ENCODE measurements at regions not wholly inside any gene's neighbourhood (a gene's known extent, or its start where the extent isn't known, plus 50 kb on each side); places are given as distances from the start of the nearest gene placed in this dataset.

DNA sequence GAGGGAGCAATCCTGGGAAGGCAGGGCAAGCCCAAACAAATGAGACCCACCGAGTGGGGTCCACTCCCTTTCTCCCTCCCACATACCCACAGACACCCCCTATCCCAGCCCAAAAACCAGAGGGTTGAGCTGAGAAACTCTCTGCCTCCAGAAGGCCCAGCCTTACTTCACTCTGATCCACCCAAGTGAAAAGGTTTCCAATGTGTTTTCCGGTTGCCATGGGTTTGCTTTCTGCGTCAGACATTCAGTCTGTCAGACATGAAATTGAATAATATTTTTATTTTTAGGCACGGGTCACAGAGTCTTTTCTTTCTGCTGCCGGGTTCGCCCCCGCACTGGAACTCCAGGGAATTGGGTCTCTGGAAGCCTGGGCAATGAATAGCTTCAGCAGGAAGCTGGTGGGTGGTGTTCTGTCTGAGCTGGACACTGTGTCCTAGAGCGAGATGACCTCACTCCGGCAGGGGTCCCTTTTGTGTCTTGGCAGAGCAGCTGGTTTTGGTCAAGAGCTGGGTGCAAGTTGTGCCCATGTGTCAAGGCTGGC lies 69.8 kb upstream of the CLMN start:
- Histone ChIP-seq H3K79me2 (ENCODE audit: control insufficient read depth, low read length) (no peaks in the 10 kb centered on the region), H3K4me2 (ENCODE audit: low read length) (no peak overlapping the region), H3F3A (ENCODE audit: control insufficient read depth, insufficient read depth) (no peaks in the 10 kb centered on the region), H3K9me2 (replicated peaks; ENCODE audit: control insufficient read depth, low read length) (no peaks in the 10 kb centered on the region), H3K27me3 (ENCODE audit: control insufficient read depth, low read length) (no peaks in the 10 kb centered on the region; the same call in 1 of the 2 replicates), H3K9me3 (ENCODE audit: control insufficient read depth, insufficient read depth, low read length) (no peaks in the 10 kb centered on the region), H3K27ac (ENCODE audit: low read depth, low read length) (no peak overlapping the region), H3K36me3 (ENCODE audit: control insufficient read depth, low read length) (no peaks in the 10 kb centered on the region), H3K4me1 (ENCODE audit: control insufficient read depth, low read length) (no peaks in the 10 kb centered on the region), H3K4me3 (ENCODE audit: low read length) (no peak overlapping the region), H4K20me1 (ENCODE audit: control insufficient read depth, insufficient read depth, low read depth, low read length) (no peaks in the 10 kb centered on the region)
- TF ChIP-seq EZH2phosphoT487 (IDR thresholded peaks at IDR 0.05; ENCODE audit: borderline replicate concordance, low read length) = no peak
- TF ChIP-seq, protein P1, sequence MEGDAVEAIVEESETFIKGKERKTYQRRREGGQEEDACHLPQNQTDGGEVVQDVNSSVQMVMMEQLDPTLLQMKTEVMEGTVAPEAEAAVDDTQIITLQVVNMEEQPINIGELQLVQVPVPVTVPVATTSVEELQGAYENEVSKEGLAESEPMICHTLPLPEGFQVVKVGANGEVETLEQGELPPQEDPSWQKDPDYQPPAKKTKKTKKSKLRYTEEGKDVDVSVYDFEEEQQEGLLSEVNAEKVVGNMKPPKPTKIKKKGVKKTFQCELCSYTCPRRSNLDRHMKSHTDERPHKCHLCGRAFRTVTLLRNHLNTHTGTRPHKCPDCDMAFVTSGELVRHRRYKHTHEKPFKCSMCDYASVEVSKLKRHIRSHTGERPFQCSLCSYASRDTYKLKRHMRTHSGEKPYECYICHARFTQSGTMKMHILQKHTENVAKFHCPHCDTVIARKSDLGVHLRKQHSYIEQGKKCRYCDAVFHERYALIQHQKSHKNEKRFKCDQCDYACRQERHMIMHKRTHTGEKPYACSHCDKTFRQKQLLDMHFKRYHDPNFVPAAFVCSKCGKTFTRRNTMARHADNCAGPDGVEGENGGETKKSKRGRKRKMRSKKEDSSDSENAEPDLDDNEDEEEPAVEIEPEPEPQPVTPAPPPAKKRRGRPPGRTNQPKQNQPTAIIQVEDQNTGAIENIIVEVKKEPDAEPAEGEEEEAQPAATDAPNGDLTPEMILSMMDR (IDR thresholded peaks at IDR 0.05; ENCODE audit: low read depth, low read length, poor library complexity, severe bottlenecking) = no peak

DNA sequence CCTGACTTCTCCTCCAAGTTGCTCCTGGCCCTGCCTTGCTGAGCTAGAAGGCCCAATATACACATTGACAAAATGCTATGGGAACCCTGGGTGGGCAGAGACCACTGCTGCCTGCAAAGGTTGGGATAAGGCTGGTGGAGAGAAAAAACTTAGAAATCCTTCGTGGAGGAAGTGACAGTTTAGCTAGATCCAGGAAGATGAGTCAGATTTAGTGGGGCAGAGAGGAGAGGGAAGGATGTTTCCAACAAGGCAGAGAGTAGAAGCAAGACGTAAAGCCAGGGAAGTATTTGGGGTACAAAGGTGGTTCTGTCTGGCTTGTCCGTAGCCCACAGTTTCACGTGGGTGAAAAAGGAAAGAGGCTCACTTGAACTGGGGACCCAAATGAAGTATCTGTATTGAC lies 69.0 kb upstream of the CLMN start:
- no peaks in the 10 kb centered on the region; the same call in 1 of the 2 replicates for H3K27me3 ChIP-seq (ENCODE audit: control insufficient read depth, low read length)
- H3K4me1 ChIP-seq (ENCODE audit: control insufficient read depth, low read length) = no peaks in the 10 kb centered on the region
- no peaks in the 10 kb centered on the region for H3K79me2 ChIP-seq (ENCODE audit: control insufficient read depth, low read length)
- no peak overlapping the region for H3K4me2 ChIP-seq (ENCODE audit: low read length)
- H3K4me3 ChIP-seq (ENCODE audit: low read length) = no peak overlapping the region
- H3K9me2 ChIP-seq (replicated peaks; ENCODE audit: control insufficient read depth, low read length) = no peaks in the 10 kb centered on the region
- H3F3A ChIP-seq (ENCODE audit: control insufficient read depth, insufficient read depth) = no peaks in the 10 kb centered on the region
- H3K27ac ChIP-seq (ENCODE audit: low read depth, low read length) = no peak overlapping the region
- no peak for TF ChIP-seq EZH2phosphoT487 (IDR thresholded peaks at IDR 0.05; ENCODE audit: borderline replicate concordance, low read length)
- TF ChIP-seq, protein P1 (IDR thresholded peaks at IDR 0.05; ENCODE audit: low read depth, low read length, poor library complexity, severe bottlenecking) = no peak
- no peaks in the 10 kb centered on the region for H3K36me3 ChIP-seq (ENCODE audit: control insufficient read depth, low read length)
- no peaks in the 10 kb centered on the region for H3K9me3 ChIP-seq (ENCODE audit: control insufficient read depth, insufficient read depth, low read length)
- no peaks in the 10 kb centered on the region for H4K20me1 ChIP-seq (ENCODE audit: control insufficient read depth, insufficient read depth, low read depth, low read length)

DNA sequence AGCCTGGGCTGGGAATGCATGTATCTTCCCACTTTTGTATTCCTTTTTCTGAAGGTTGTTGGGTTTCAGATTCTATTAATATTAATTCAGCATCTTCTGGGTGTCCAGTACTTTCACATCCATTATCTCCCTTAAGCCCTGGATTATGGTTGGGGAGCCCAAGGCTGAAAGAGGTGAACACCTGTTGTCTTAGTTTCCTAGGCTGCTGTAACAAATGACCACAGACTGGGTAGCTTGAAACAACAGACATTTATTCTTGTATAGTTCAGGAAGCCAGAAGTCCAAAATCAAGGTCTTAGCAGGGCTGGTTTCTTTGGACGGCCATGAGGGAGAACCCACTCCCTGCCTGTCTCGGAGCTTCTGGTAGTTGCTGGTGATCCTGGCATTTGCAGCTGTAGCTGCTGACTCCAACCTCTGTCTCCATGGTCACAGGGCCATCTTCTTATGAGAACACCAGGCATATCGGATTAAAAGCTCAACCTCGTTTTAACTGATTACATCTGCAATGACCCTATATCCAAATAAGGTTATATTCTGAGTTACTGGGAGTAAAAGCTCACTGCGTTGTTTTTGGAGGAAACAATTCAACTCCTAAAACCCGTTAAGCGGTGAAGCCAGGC lies 68.2 kb upstream of the CLMN start:
- no peaks in the 10 kb centered on the region for H3K4me1 ChIP-seq (ENCODE audit: control insufficient read depth, low read length)
- no peaks in the 10 kb centered on the region for H3K36me3 ChIP-seq (ENCODE audit: control insufficient read depth, low read length)
- H3K27ac ChIP-seq (ENCODE audit: low read depth, low read length) = no peak overlapping the region
- H4K20me1 ChIP-seq (ENCODE audit: control insufficient read depth, insufficient read depth, low read depth, low read length) = no peaks in the 10 kb centered on the region
- TF ChIP-seq EZH2phosphoT487 (IDR thresholded peaks at IDR 0.05; ENCODE audit: borderline replicate concordance, low read length) = no peak
- TF ChIP-seq, protein P1 (IDR thresholded peaks at IDR 0.05; ENCODE audit: low read depth, low read length, poor library complexity, severe bottlenecking) = no peak
- no peaks in the 10 kb centered on the region for H3K9me3 ChIP-seq (ENCODE audit: control insufficient read depth, insufficient read depth, low read length)
- H3K79me2 ChIP-seq (ENCODE audit: control insufficient read depth, low read length) = no peaks in the 10 kb centered on the region
- no peaks in the 10 kb centered on the region for H3F3A ChIP-seq (ENCODE audit: control insufficient read depth, insufficient read depth)
- no peaks in the 10 kb centered on the region; the same call in 1 of the 2 replicates for H3K27me3 ChIP-seq (ENCODE audit: control insufficient read depth, low read length)
- H3K4me2 ChIP-seq (ENCODE audit: low read length) = no peak overlapping the region
- H3K4me3 ChIP-seq (ENCODE audit: low read length) = no peak overlapping the region
- H3K9me2 ChIP-seq (replicated peaks; ENCODE audit: control insufficient read depth, low read length) = no peaks in the 10 kb centered on the region
